ENCODE measurements at regions not wholly inside any gene's neighbourhood (a gene's known extent, or its start where the extent isn't known, plus 50 kb on each side); places are given as distances from the start of the nearest gene placed in this dataset.

GRCh38 chr3:70557976-70558375 lies 245.5 kb upstream of the MDFIC2 start:
- H3K4me1 Mint-ChIP-seq (ENCODE audit: unreplicated experiment): no peaks in the 10 kb centered on the region
- H3K4me3 Mint-ChIP-seq (ENCODE audit: unreplicated experiment): no peak overlapping the region
- no peak for TF ChIP-seq CTCF (IDR thresholded peaks at IDR 0.05; ENCODE audit: unreplicated experiment)
- H3K27me3 Mint-ChIP-seq (ENCODE audit: unreplicated experiment): peaks cover 2% of the 10 kb centered on the region
- H3K9me3 Mint-ChIP-seq (ENCODE audit: unreplicated experiment): no peaks in the 10 kb centered on the region
- no peak overlapping the region for H3K27ac Mint-ChIP-seq (ENCODE audit: unreplicated experiment)
- DNase-seq (ENCODE audit: low spot score): no peak
- H3K36me3 Mint-ChIP-seq (ENCODE audit: low read depth, unreplicated experiment): no peaks in the 10 kb centered on the region

GRCh38 chr3:70556056-70556455 lies 243.6 kb upstream of the MDFIC2 start:
- DNase-seq (ENCODE audit: low spot score): no peak
- H3K9me3 Mint-ChIP-seq (ENCODE audit: unreplicated experiment): no peaks in the 10 kb centered on the region
- no peaks in the 10 kb centered on the region for H3K27me3 Mint-ChIP-seq (ENCODE audit: unreplicated experiment)
- H3K4me3 Mint-ChIP-seq (ENCODE audit: unreplicated experiment): no peak overlapping the region
- H3K4me1 Mint-ChIP-seq (ENCODE audit: unreplicated experiment): no peaks in the 10 kb centered on the region
- TF ChIP-seq CTCF (IDR thresholded peaks at IDR 0.05; ENCODE audit: unreplicated experiment): no peak
- H3K36me3 Mint-ChIP-seq (ENCODE audit: low read depth, unreplicated experiment): no peaks in the 10 kb centered on the region
- no peak overlapping the region for H3K27ac Mint-ChIP-seq (ENCODE audit: unreplicated experiment)

- Mint-ChIP-seq H3K4me3 (ENCODE audit: unreplicated experiment) (no peak overlapping the region), H3K4me1 (ENCODE audit: unreplicated experiment) (no peaks in the 10 kb centered on the region), H3K27ac (ENCODE audit: unreplicated experiment) (no peak overlapping the region), H3K36me3 (ENCODE audit: low read depth, unreplicated experiment) (no peaks in the 10 kb centered on the region), H3K9me3 (ENCODE audit: unreplicated experiment) (no peaks in the 10 kb centered on the region), H3K27me3 (ENCODE audit: unreplicated experiment) (no peaks in the 10 kb centered on the region)
- TF ChIP-seq CTCF (IDR thresholded peaks at IDR 0.05; ENCODE audit: unreplicated experiment): no peak
- no peak for DNase-seq (ENCODE audit: low spot score)
These were observed 241.7 kb upstream of the MDFIC2 start for GRCh38 chr3:70554170-70554569.

- H3K27me3 Mint-ChIP-seq (ENCODE audit: unreplicated experiment): no peaks in the 10 kb centered on the region
- H3K9me3 Mint-ChIP-seq (ENCODE audit: unreplicated experiment): no peaks in the 10 kb centered on the region
- no peak overlapping the region for H3K27ac Mint-ChIP-seq (ENCODE audit: unreplicated experiment)
- no peaks in the 10 kb centered on the region for H3K4me1 Mint-ChIP-seq (ENCODE audit: unreplicated experiment)
- H3K4me3 Mint-ChIP-seq (ENCODE audit: unreplicated experiment): no peak overlapping the region
- DNase-seq (ENCODE audit: low spot score): peak; percentile 69
- peak; percentile 70 for TF ChIP-seq CTCF (IDR thresholded peaks at IDR 0.05; ENCODE audit: unreplicated experiment)
- no peaks in the 10 kb centered on the region for H3K36me3 Mint-ChIP-seq (ENCODE audit: low read depth, unreplicated experiment)
These were observed 238.4 kb upstream of the MDFIC2 start for GRCh38 chr3:70550723-70551319.

- H3K27me3 Mint-ChIP-seq (ENCODE audit: unreplicated experiment): no peaks in the 10 kb centered on the region
- TF ChIP-seq CTCF (IDR thresholded peaks at IDR 0.05; ENCODE audit: unreplicated experiment): no peak
- no peak for DNase-seq (ENCODE audit: low spot score)
- H3K9me3 Mint-ChIP-seq (ENCODE audit: unreplicated experiment): no peaks in the 10 kb centered on the region
- H3K36me3 Mint-ChIP-seq (ENCODE audit: low read depth, unreplicated experiment): no peaks in the 10 kb centered on the region
- no peak overlapping the region for H3K4me3 Mint-ChIP-seq (ENCODE audit: unreplicated experiment)
- H3K4me1 Mint-ChIP-seq (ENCODE audit: unreplicated experiment): no peaks in the 10 kb centered on the region
- no peak overlapping the region for H3K27ac Mint-ChIP-seq (ENCODE audit: unreplicated experiment)
These were observed 234.2 kb upstream of the MDFIC2 start for GRCh38 chr3:70546679-70547078.

All from endothelial cell (in vitro differentiated cells).